PC-3 (cell line): ENCODE measurements at regions not wholly inside any gene's neighbourhood (a gene's known extent, or its start where the extent isn't known, plus 50 kb on each side); places are given as distances from the start of the nearest gene placed in this dataset.

Experiments used
- ATAC-seq: fragments of 200-7000 bp; cut with Tn5 transposase; 2 replicates; pipeline ENCODE4 v1.9.1; 2020; ENCODE audit warnings: mild to moderate bottlenecking, moderate library complexity
- BruUV-seq: library from RNA; stranded (reverse); fragments of 400-500 nt; replicated peaks from 2 replicates; lab custom pipeline; 2021; lab: Mats Ljungman, UMichigan
- CTCF ChIA-PET: fragments of 300-600 bp; sonication (Branson Sonifier 250); formaldehyde crosslinking; loops from one replicate; lab custom pipeline; 2022; ENCODE audit warnings: antibody characterized with exemption; lab: Charles Lee
- POLR2A ChIA-PET: fragments of 300-600 bp; sonication (Branson Sonifier 250); formaldehyde crosslinking; loops from one replicate; lab custom pipeline; 2022; ENCODE audit warnings: antibody characterized with exemption; ENCODE audit not compliant: unreplicated experiment; lab: Charles Lee
- DNase-seq: peaks from one replicate; pipeline ENCODE4 v3.0.0-alpha.2; 2015
- H2AFZ ChIP-seq: fragments of 300-600 bp; sonication (generic); 2 replicates; pipeline ENCODE4 v1.6.0; 2016; ENCODE audit warnings: antibody characterized with exemption, low read length
- H3F3A ChIP-seq: fragments of 300-600 bp; sonication (generic); one replicate; pipeline ENCODE4 v1.6.0; 2017; ENCODE audit warnings: antibody characterized with exemption, low read length, control low read depth, mild to moderate bottlenecking; ENCODE audit not compliant: unreplicated experiment
- H3K27ac ChIP-seq: fragments of 300-600 bp; sonication (generic); 2 replicates; pipeline ENCODE4 v1.5.1; 2016; ENCODE audit warnings: mild to moderate bottlenecking, low read length
- H3K27me3 ChIP-seq: fragments of 300-600 bp; sonication (generic); 2 replicates; pipeline ENCODE4 v1.6.1; 2016; ENCODE audit warnings: low read length, mixed read lengths
- H3K36me3 ChIP-seq: fragments of 300-600 bp; sonication (generic); 2 replicates; pipeline ENCODE4 v1.6.1; 2016; ENCODE audit warnings: low read depth, mixed run types, low read length, mixed read lengths
- H3K4me1 ChIP-seq: fragments of 300-600 bp; sonication (generic); 2 replicates; pipeline ENCODE4 v1.5.1; 2016; ENCODE audit warnings: low read length; ENCODE audit not compliant: insufficient read depth
- H3K4me2 ChIP-seq: fragments of 300-600 bp; sonication (generic); 2 replicates; pipeline ENCODE4 v1.6.0; 2016; ENCODE audit warnings: low read length
- H3K4me3 ChIP-seq: fragments of 300-600 bp; sonication (generic); 2 replicates; pipeline ENCODE4 v1.5.1; 2016; ENCODE audit warnings: mild to moderate bottlenecking, low read length, mixed read lengths
- H3K79me2 ChIP-seq: fragments of 300-600 bp; sonication (generic); 2 replicates; pipeline ENCODE4 v1.6.1; 2017; ENCODE audit warnings: low read length, mixed read lengths
- H3K9ac ChIP-seq: fragments of 300-600 bp; sonication (generic); 2 replicates; pipeline ENCODE4 v1.6.0; 2016; ENCODE audit warnings: mild to moderate bottlenecking, low read length
- H3K9me2 ChIP-seq: fragments of 300-600 bp; sonication (generic); replicated peaks from 2 replicates; pipeline ENCODE4 v1.6.1; 2016; ENCODE audit warnings: mixed run types, low read length, mixed read lengths
- H3K9me3 ChIP-seq: fragments of 300-600 bp; sonication (generic); 2 replicates; pipeline ENCODE4 v1.6.1; 2016; ENCODE audit warnings: low read length, mixed read lengths
- H4K20me1 ChIP-seq: fragments of 300-600 bp; sonication (generic); 2 replicates; pipeline ENCODE4 v1.6.1; 2016; ENCODE audit warnings: low read length, mixed read lengths
- CTCF ChIP-seq: fragments of 300-600 bp; sonication (generic); conservative IDR thresholded peaks from 2 replicates; pipeline ENCODE4 v1.5.1; 2017; ENCODE audit warnings: antibody characterized with exemption, low read depth, mild to moderate bottlenecking, low read length
- EZH2 ChIP-seq: fragments of 300-600 bp; sonication (generic); IDR thresholded peaks from one replicate; pipeline ENCODE4 v1.6.1; 2017; ENCODE audit warnings: antibody characterized with exemption, mild to moderate bottlenecking, low read length; ENCODE audit not compliant: unreplicated experiment
- EZH2phosphoT487 ChIP-seq: fragments of 300-600 bp; sonication (generic); IDR thresholded peaks from 2 replicates; pipeline ENCODE4 v1.6.1; 2018; ENCODE audit warnings: mild to moderate bottlenecking, antibody characterized with exemption, low read length, borderline replicate concordance
- intact Hi-C: fragments of 100-400 bp; cut with micrococcal nuclease; formaldehyde crosslinking; loops from 2 replicates; pipeline ENCODE4 v1.9.0; 2023

DNA sequence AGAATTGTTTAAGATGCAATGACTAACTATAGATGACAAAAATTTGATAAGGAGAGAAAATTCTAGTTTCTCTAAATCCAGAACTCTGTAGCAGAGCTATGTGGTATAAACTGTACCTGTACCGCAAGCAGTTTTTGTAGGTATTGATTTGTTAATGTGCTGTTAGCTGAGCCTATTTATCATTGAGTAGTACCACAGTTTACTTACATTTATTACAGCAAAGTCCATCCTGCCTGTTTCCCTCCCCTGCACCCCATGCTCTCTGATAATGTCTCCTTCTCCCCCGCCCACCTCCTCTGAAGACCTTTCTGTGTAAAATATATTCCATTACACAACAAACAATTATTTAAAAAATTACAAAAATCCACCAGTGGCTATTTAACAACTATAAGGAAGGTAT is 170.6 kb downstream of the RNF152 start:
- ATAC-seq (no peak), DNase-seq (no peak)
- no peak overlapping the region for H3K27ac ChIP-seq
- intact Hi-C loops: no loop called here
- no peaks in the 10 kb centered on the region for H3K9me3 ChIP-seq
- no peaks in the 10 kb centered on the region for H3K36me3 ChIP-seq
- H3K9ac ChIP-seq: no peak overlapping the region
- CTCF ChIA-PET: no interaction called here
- no peak for TF ChIP-seq EZH2
- TF ChIP-seq EZH2phosphoT487: no peak
- no peak for TF ChIP-seq CTCF
- no peak overlapping the region for H2AFZ ChIP-seq
- H3K9me2 ChIP-seq: no peaks in the 10 kb centered on the region
- peaks cover 41% of the 10 kb centered on the region for H3K27me3 ChIP-seq
- H4K20me1 ChIP-seq: no peaks in the 10 kb centered on the region
- BruUV-seq: no TSS peak
- H3F3A ChIP-seq: no peaks in the 10 kb centered on the region
- no peaks in the 10 kb centered on the region for H3K4me1 ChIP-seq
- no peaks in the 10 kb centered on the region for H3K79me2 ChIP-seq
- no peak overlapping the region for H3K4me2 ChIP-seq
- H3K4me3 ChIP-seq: no peak overlapping the region
- POLR2A ChIA-PET: no interaction called here

DNA sequence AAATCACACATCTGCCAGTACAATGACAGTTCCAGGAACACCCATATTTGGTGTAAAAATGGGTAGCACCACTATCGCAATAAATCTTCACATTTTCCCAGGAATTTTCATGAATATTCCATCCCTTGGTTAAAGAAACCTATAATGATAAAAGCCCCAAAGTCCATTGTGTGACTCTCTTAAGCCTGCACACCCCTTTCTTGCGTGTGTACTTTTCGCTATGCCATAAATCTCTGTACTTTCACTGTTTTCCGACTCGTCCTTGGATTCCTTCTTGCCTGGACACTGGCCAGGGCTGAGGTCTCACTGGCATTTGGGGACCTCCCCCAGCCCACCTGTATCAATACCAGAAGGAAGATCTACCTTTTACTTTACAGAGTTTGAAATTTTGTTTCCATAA is 172.3 kb downstream of the RNF152 start:
- ATAC-seq: no peak
- Histone ChIP-seq H3K4me3 (no peak overlapping the region), H3K27ac (no peak overlapping the region), H3K9ac (no peak overlapping the region), H3K27me3 (peaks cover 41% of the 10 kb centered on the region), H3K79me2 (no peaks in the 10 kb centered on the region), H3F3A (no peaks in the 10 kb centered on the region), H3K9me3 (no peaks in the 10 kb centered on the region), H3K36me3 (no peaks in the 10 kb centered on the region), H3K9me2 (no peaks in the 10 kb centered on the region), H4K20me1 (no peaks in the 10 kb centered on the region), H2AFZ (no peak overlapping the region), H3K4me1 (no peaks in the 10 kb centered on the region), H3K4me2 (no peak overlapping the region)
- intact Hi-C loops: no loop called here
- no peak for TF ChIP-seq EZH2
- no peak for TF ChIP-seq EZH2phosphoT487
- no peak for TF ChIP-seq CTCF
- POLR2A ChIA-PET: no interaction called here
- CTCF ChIA-PET: no interaction called here
- BruUV-seq: no TSS peak
- DNase-seq: no peak

DNA sequence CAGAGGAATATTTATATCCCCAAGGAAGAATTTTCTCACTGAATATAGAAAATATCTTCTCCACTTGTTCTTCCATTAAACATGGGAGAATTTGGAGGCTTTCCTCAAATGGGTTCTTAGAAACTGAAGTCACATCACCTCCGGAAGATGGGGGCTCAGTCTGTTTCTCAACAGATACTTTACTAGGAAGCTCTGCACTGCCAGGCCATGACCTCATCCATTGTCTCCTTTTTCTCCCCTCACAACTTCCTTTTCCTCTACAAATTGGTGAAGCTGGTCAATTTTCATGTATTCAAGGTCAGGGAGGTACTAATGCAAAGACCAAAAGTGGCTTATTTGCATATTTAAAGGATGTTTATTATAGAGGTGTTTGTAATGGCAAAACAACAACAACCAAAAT is 173.1 kb downstream of the RNF152 start:
- H3K4me1 ChIP-seq: no peaks in the 10 kb centered on the region
- no peak overlapping the region for H3K9ac ChIP-seq
- H2AFZ ChIP-seq: no peak overlapping the region
- ChIA-PET POLR2A (no interaction called here), CTCF (no interaction called here)
- no peak for DNase-seq
- no peaks in the 10 kb centered on the region for H3K9me2 ChIP-seq
- peaks cover 45% of the 10 kb centered on the region for H3K27me3 ChIP-seq
- H3K4me2 ChIP-seq: no peak overlapping the region
- intact Hi-C loops: no loop called here
- no TSS peak for BruUV-seq
- H3K4me3 ChIP-seq: no peak overlapping the region
- H3K36me3 ChIP-seq: no peaks in the 10 kb centered on the region
- H3K27ac ChIP-seq: no peak overlapping the region
- H3K9me3 ChIP-seq: no peaks in the 10 kb centered on the region
- TF ChIP-seq EZH2phosphoT487: no peak
- TF ChIP-seq EZH2: no peak
- no peak for TF ChIP-seq CTCF
- H3F3A ChIP-seq: no peaks in the 10 kb centered on the region
- no peaks in the 10 kb centered on the region for H4K20me1 ChIP-seq
- ATAC-seq: no peak
- no peaks in the 10 kb centered on the region for H3K79me2 ChIP-seq
